ENCODE measurements at regions not wholly inside any gene's neighbourhood (a gene's known extent, or its start where the extent isn't known, plus 50 kb on each side); places are given as distances from the start of the nearest gene placed in this dataset.

GRCh38 chr6:56347526-56347925, 100.1 kb upstream of the COL21A1 start:
- no peak for DNase-seq

GRCh38 chr6:56346958-56347357, 99.6 kb upstream of the COL21A1 start:
- no peak for DNase-seq

- no peak for DNase-seq
Observed at GRCh38 chr6:56345376-56345995, 98.1 kb upstream of the COL21A1 start.

GRCh38 chr6:56343295-56343694, 95.9 kb upstream of the COL21A1 start:
- DNase-seq, result no peak

- DNase-seq, result no peak
Observed at GRCh38 chr6:56339524-56339923, 92.1 kb upstream of the COL21A1 start.

GRCh38 chr6:56335726-56336125, 88.3 kb upstream of the COL21A1 start:
- no peak for DNase-seq

GRCh38 chr6:56334937-56335336, 87.6 kb upstream of the COL21A1 start:
- no peak for DNase-seq

GRCh38 chr6:56329271-56330050, 82.1 kb upstream of the COL21A1 start:
- peak; percentile 76 for DNase-seq

GRCh38 chr6:56328728-56329090, 81.3 kb upstream of the COL21A1 start:
- peak; percentile 17 for DNase-seq

GRCh38 chr6:56327946-56328727, 80.8 kb upstream of the COL21A1 start:
- DNase-seq, result peak; percentile 30

GRCh38 chr6:56324396-56324795, 77.0 kb upstream of the COL21A1 start:
- no peak for DNase-seq

- DNase-seq, result no peak
Observed at GRCh38 chr6:56318851-56319250, 71.5 kb upstream of the COL21A1 start.

- DNase-seq, result no peak
Observed at GRCh38 chr6:56314683-56315523, 67.5 kb upstream of the COL21A1 start.

GRCh38 chr6:56311533-56312448, 64.4 kb upstream of the COL21A1 start:
- no peak for DNase-seq

GRCh38 chr6:56311061-56311460, 63.7 kb upstream of the COL21A1 start:
- DNase-seq, result no peak

GRCh38 chr6:56310241-56310640, 62.9 kb upstream of the COL21A1 start:
- no peak for DNase-seq

GRCh38 chr6:56299916-56300315, 52.5 kb upstream of the COL21A1 start:
- no peak for DNase-seq

GRCh38 chr6:56297022-56297989, 49.9 kb upstream of the COL21A1 start:
- no peak for DNase-seq

Measured in renal pelvis (tissue), 1 donor.